A673 (cell line): ENCODE measurements at regions not wholly inside any gene's neighbourhood (a gene's known extent, or its start where the extent isn't known, plus 50 kb on each side); places are given as distances from the start of the nearest gene placed in this dataset.

Source experiments
- CTCF ChIP-seq: fragments of 300-800, 200-600 bp; sonication (generic); conservative IDR thresholded peaks from 2 replicates; pipeline ENCODE4 v1.5.1; 2017; ENCODE audit warnings: low read depth, mild to moderate bottlenecking, antibody characterized with exemption, low read length, moderate library complexity, mixed read lengths
- EZH2 ChIP-seq: fragments of 200-600 bp; sonication (generic); IDR thresholded peaks from 2 replicates; pipeline ENCODE4 v1.6.1; 2017; ENCODE audit warnings: borderline replicate concordance, low read depth, mild to moderate bottlenecking, mixed read lengths, antibody characterized with exemption, low read length; ENCODE audit not compliant: poor library complexity, severe bottlenecking

GRCh38 chr4:137892134-137892533 is 350.0 kb downstream of the SLC7A11 start:
- TF ChIP-seq CTCF (no peak), EZH2 (no peak)
